ENCODE measurements at regions not wholly inside any gene's neighbourhood (a gene's known extent, or its start where the extent isn't known, plus 50 kb on each side); places are given as distances from the start of the nearest gene placed in this dataset.

- Histone ChIP-seq H3K4me1 (ENCODE audit: low read length) (no peaks in the 10 kb centered on the region), H3K9ac (ENCODE audit: low read length) (no peak overlapping the region), H3K79me2 (ENCODE audit: low read length) (no peaks in the 10 kb centered on the region), H3K27ac (ENCODE audit: low read length) (no peak overlapping the region), H3K4me2 (ENCODE audit: low read length) (no peak overlapping the region), H2AFZ (ENCODE audit: low read depth, low read length) (no peak overlapping the region), H3K36me3 (replicated peaks; ENCODE audit: low read depth, low read length) (no peaks in the 10 kb centered on the region), H3K27me3 (ENCODE audit: low read depth, low read length) (no peaks in the 10 kb centered on the region), H3K4me3 (ENCODE audit: low read length) (no peak overlapping the region), H3K9me3 (ENCODE audit: insufficient read depth, low read length) (no peaks in the 10 kb centered on the region), H4K20me1 (ENCODE audit: insufficient read depth, low read length) (no peaks in the 10 kb centered on the region)
- TF ChIP-seq CTCF (IDR thresholded peaks at IDR 0.05; ENCODE audit: low read depth, low read length), result peak; percentile 81
- TF ChIP-seq EZH2phosphoT487 (IDR thresholded peaks at IDR 0.05; ENCODE audit: low read depth), result no peak
Measured at GRCh38 chr1:240004086-240004749, 87.5 kb upstream of the FMN2 start.

GRCh38 chr1:240005997-240006650, 85.6 kb upstream of the FMN2 start:
- no peak overlapping the region for H3K9ac ChIP-seq (ENCODE audit: low read length)
- no peak overlapping the region for H3K27ac ChIP-seq (ENCODE audit: low read length)
- H3K4me2 ChIP-seq (ENCODE audit: low read length), result no peak overlapping the region
- H3K79me2 ChIP-seq (ENCODE audit: low read length), result no peaks in the 10 kb centered on the region
- H2AFZ ChIP-seq (ENCODE audit: low read depth, low read length), result no peak overlapping the region
- no peak for TF ChIP-seq CTCF (IDR thresholded peaks at IDR 0.05; ENCODE audit: low read depth, low read length)
- no peaks in the 10 kb centered on the region for H3K36me3 ChIP-seq (replicated peaks; ENCODE audit: low read depth, low read length)
- 0 out of 2 replicates have a peak, but pooled peaks cover 5% of the 10 kb centered on the region for H3K9me3 ChIP-seq (ENCODE audit: insufficient read depth, low read length)
- H3K27me3 ChIP-seq (ENCODE audit: low read depth, low read length), result no peaks in the 10 kb centered on the region
- no peaks in the 10 kb centered on the region for H4K20me1 ChIP-seq (ENCODE audit: insufficient read depth, low read length)
- H3K4me1 ChIP-seq (ENCODE audit: low read length), result no peaks in the 10 kb centered on the region
- no peak overlapping the region for H3K4me3 ChIP-seq (ENCODE audit: low read length)

GRCh38 chr1:240008298-240008697, 83.4 kb upstream of the FMN2 start:
- Histone ChIP-seq H3K4me3 (ENCODE audit: low read length) (no peak overlapping the region), H3K4me1 (ENCODE audit: low read length) (no peaks in the 10 kb centered on the region), H3K9ac (ENCODE audit: low read length) (no peak overlapping the region), H4K20me1 (ENCODE audit: insufficient read depth, low read length) (no peaks in the 10 kb centered on the region), H3K9me3 (ENCODE audit: insufficient read depth, low read length) (0 out of 2 replicates have a peak, but pooled peaks cover 5% of the 10 kb centered on the region), H3K4me2 (ENCODE audit: low read length) (no peak overlapping the region), H3K36me3 (replicated peaks; ENCODE audit: low read depth, low read length) (no peaks in the 10 kb centered on the region), H3K79me2 (ENCODE audit: low read length) (no peaks in the 10 kb centered on the region), H3K27me3 (ENCODE audit: low read depth, low read length) (no peaks in the 10 kb centered on the region), H2AFZ (ENCODE audit: low read depth, low read length) (no peak overlapping the region), H3K27ac (ENCODE audit: low read length) (no peak overlapping the region)
- TF ChIP-seq EZH2phosphoT487 (IDR thresholded peaks at IDR 0.05; ENCODE audit: low read depth), result no peak
- TF ChIP-seq CTCF (IDR thresholded peaks at IDR 0.05; ENCODE audit: low read depth, low read length), result no peak

GRCh38 chr1:240014051-240014450, 77.6 kb upstream of the FMN2 start:
- Histone ChIP-seq H3K36me3 (replicated peaks; ENCODE audit: low read depth, low read length) (no peaks in the 10 kb centered on the region), H3K4me2 (ENCODE audit: low read length) (no peak overlapping the region), H3K79me2 (ENCODE audit: low read length) (no peaks in the 10 kb centered on the region), H3K9ac (ENCODE audit: low read length) (no peak overlapping the region), H3K9me3 (ENCODE audit: insufficient read depth, low read length) (peaks cover 12% of the 10 kb centered on the region; the same call in 1 of the 2 replicates), H3K27me3 (ENCODE audit: low read depth, low read length) (no peaks in the 10 kb centered on the region), H3K4me3 (ENCODE audit: low read length) (no peak overlapping the region), H4K20me1 (ENCODE audit: insufficient read depth, low read length) (no peaks in the 10 kb centered on the region), H3K27ac (ENCODE audit: low read length) (no peak overlapping the region), H2AFZ (ENCODE audit: low read depth, low read length) (no peak overlapping the region), H3K4me1 (ENCODE audit: low read length) (no peaks in the 10 kb centered on the region)
- TF ChIP-seq EZH2phosphoT487 (IDR thresholded peaks at IDR 0.05; ENCODE audit: low read depth) (no peak), CTCF (IDR thresholded peaks at IDR 0.05; ENCODE audit: low read depth, low read length) (no peak)
